Stimulated activated CD8-positive, alpha-beta memory T cell treated with anti-CD3 and anti-CD28 coated beads, Interleukin-12 subunit alpha, Interleukin-12 subunit beta, amount 100 ng/mL, for 24 hours (primary cell): ENCODE measurements at regions not wholly inside any gene's neighbourhood (a gene's known extent, or its start where the extent isn't known, plus 50 kb on each side); places are given as distances from the start of the nearest gene placed in this dataset.

ENCODE experiments used
- DNase-seq: peaks from one replicate; pipeline ENCODE4 v3.0.0-alpha.2; 2020; ENCODE audit errors: extremely low read depth

DNA sequence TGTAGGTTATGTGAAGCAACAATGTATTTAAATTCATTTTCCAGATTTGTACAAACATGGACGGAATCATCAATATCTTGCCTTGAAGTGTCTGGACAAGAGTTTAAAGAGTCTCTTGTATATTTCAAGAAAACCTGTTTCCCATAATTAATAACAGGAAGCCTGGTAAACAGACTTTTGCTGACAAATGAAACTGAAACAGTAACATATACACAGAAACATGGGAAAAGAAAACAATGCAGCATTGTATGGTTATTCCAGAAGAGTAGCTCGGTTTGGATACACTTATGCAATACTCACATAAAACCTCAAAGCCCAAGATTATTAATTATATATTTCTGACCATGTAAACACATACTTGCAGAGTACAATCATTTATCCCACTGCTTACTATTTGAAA is 265.5 kb downstream of the PTPRC start:
- no peak for DNase-seq

GRCh38 chr1:198906739-198907422 is 268.0 kb downstream of the PTPRC start:
- DNase-seq, result no peak

- no peak for DNase-seq
Measured at GRCh38 chr1:198907423-198907746, 268.5 kb downstream of the PTPRC start.

GRCh38 chr1:198908995-198909394 is 270.2 kb downstream of the PTPRC start:
- DNase-seq, result no peak

GRCh38 chr1:198909973-198910372 is 271.1 kb downstream of the PTPRC start:
- DNase-seq, result no peak

- no peak for DNase-seq
Measured at GRCh38 chr1:198910816-198911215, 272.0 kb downstream of the PTPRC start.

DNA sequence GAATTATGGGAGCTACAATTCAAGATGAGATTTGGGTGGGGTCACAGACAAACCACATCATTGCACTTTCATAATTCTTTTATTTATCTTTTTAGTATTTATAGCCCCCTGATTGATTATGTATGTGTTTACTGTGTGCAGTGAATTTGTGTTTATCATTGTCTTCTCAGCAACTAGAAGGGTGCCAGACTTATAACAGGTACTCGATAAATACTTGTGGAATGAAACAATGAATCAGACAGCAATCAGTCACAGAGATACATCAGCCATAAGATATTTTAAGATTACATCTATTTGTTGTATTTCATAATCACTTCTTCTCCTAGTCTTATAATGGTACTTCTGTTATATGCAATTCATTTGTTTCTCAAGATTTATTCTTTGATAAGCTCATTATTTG is 273.2 kb downstream of the PTPRC start:
- no peak for DNase-seq

GRCh38 chr1:198913667-198914066 is 274.8 kb downstream of the PTPRC start:
- no peak for DNase-seq

- no peak for DNase-seq
Measured at GRCh38 chr1:198915327-198916231, 276.7 kb downstream of the PTPRC start.

DNA sequence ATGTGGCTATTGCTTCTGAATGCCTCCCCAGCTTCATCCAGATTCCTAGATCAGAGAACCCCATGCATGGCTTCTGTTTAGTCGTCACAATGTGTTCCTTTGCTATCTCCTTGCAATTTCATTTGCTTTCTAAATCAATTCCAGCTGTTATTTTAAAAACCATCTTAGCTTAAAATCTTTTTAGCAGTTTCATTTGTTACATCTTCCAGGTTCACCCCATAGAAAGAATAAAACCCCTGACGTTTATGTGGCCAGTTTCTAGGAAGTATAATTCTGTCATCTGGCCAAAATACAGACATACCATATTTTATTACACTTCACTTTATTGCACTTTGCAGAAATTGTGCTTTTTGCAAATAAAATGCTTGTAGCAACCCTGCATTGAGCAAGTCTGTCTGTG is 278.4 kb downstream of the PTPRC start:
- no peak for DNase-seq

DNA sequence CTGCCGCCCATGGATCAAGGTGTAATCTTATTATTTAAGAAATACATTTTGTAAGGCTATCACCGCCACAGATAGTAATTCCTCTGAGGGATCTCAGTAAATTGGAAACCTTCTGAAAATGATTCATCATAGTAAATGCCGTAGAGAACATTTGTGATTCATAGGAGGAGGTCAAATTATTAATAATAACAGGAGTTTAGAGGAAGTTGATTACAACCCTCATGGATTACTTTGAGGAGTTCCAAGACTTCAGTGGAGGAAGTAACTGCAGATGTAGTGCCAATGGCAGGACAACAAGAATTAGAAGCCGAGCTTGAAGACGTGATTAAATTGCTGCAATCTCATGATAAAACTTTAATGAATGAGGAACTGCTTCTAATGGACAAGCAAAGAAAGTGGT is 280.1 kb downstream of the PTPRC start:
- no peak for DNase-seq

- DNase-seq, result no peak
Measured at GRCh38 chr1:198919667-198920398, 281.0 kb downstream of the PTPRC start.

DNA sequence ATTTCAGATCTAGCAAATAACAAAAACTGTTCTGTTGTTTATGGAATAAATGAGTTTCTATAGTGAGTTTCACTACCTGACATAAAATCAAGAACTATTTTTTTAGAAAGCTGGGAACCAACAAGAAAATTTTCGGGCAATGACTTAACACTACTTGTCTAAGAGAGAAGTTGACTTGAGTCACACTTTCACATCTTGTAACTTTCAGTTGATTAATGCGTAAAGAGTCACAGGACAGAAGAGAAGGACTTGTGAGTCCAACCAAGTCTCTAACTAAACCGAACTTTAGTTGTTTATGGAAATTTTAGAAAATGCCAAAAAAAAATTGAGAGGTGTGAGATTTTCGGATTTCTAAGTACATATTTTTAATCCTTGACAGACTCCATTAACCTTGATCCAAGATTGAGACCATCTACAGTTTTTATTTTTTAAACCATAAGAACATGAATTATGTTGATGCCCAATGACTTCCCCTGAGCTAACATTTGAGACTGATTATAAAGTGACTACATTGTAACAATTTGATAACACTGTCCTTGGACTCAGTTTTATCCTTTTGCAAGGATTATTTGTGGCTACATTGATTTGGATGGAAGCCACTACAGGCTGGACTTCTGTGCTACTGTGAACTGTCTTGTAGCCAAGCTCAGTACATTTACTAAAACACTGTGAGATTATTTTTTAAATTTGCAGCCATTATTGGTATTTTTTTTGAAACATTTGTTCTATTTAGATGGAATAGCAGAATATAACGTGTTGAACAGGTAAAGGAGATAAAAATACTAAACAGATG is 284.0 kb downstream of the PTPRC start:
- no peak for DNase-seq

DNA sequence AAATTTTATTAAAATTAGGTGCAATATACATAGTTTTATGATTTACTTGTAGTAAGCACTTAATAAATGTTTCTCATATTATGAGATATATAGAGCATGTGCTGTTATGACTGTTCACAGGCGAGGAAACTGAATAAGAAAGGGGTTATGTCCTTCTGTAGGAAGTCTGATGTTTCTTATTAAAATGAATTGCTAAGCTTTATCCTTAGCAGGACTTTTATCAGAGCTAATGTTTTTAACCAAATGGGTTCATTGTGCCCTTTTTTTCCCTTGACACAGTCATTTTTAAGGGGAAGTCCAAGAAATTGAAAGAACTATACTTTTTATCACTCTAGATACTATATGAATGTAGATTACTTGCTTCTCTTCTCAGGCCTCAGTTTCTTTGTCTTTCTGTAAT is 285.2 kb downstream of the PTPRC start:
- DNase-seq, result no peak

DNA sequence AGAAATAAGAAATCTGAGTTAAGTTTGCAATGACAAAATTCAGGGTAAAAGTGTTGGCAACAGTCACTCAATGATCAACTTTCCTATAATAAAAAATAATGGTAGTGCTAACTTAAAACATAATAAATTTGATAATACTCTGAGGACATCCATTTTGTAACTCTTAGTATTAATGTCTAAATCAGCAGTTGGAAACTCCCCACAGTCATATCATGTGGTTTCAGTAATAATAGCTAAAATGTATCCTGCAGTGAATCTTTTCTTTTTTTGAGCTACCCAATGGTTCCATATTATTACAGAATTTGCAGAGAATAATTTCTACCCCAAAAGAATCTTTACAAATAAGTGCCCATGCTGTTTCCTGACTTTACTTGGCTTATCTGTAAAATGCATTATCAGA is 286.7 kb downstream of the PTPRC start:
- no peak for DNase-seq

GRCh38 chr1:198927129-198927528 is 288.3 kb downstream of the PTPRC start:
- DNase-seq, result no peak

GRCh38 chr1:198929111-198929604 is 290.3 kb downstream of the PTPRC start:
- DNase-seq, result no peak

DNA sequence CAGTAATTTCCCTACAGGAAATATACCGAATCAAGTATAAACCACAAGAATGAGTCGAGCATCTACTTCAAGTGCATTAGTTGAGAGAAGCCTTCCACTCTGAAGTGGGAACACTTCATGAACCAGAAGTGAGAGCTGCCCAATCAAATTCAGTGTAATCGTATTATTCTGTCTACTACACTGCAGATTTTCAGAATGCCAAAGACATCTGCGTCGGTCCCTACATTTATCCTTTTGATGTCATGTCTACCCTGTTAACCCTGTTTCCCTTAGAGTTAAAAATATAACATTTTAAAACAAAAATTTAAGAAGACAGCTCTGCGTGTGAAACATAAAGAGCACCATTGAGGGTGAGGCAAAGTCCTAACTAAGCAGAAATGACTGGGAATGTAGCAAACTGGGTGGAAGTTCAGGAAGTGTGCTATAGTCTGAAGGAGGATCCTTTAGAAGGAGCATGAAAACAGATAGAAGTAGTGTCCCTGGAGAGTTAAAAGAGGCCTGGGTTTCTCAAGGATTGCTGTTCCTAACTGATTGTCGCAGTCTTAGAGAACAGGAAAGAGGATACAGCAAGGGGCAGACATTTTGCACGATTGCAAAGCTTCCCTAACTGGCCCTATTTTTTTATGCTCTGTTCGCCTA is 291.2 kb downstream of the PTPRC start:
- DNase-seq, result no peak

DNA sequence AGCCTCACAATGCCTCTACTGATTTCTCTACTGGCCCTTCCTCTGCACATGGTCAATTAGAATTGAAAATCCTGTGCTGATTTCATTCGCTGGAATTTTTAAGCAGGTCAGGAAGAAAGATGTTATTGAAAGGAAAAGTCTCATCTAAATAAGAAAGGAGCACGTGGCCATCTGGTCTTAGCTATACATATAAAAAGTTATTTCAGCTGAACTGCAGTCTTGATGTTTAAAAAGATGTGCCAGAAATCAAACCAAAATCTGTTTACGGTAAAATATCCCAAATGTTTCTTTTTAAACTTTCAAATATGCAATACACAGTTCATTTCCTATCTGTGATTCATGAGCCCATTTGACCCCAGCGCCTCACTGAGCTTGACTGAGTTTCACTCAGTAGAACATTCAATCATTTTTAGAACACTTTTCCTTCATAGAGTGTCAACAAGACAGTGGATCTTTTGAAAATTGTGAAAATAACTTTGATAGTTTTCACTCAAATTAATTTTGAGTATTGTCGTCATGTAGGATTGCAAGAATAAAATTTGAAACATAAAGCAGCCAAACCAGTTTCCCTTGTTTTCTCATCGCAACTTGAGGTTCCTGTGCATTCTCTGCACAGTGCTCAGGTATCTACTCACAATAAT is 293.6 kb downstream of the PTPRC start:
- no peak for DNase-seq

DNA sequence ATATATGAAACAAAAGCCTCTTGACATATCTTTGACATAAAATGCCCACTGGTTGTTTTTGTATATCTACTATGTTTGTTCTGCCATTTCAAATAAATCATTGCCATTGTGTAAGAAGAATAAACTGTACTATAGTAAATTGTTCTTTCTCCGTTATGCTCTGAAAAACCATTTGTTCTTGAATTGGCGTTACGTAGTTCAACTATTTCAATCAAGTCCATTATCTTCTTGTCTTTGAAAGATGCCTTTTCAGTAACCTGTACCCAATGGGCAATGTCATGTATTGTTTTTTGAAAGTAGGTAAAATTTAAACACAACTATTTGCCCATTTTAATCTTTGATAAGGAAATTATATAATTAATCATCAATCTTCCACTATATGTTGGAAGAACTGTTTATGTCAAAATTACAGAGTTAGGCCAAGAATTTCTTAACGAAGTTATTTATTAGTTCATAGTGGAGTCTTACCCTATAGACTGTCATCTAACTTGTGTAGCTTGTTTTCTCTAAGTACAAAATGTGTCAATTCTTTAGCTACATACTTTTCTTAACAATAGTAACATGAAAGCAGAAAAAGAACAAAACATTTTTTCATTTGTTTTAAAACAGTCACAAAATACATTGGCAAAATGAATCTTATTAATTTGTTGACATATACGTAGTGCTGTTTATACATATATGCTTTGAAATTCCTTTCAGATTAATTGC is 294.8 kb downstream of the PTPRC start:
- DNase-seq, result no peak
